Ascending aorta (tissue), 2 donors: ENCODE measurements at regions not wholly inside any gene's neighbourhood (a gene's known extent, or its start where the extent isn't known, plus 50 kb on each side); places are given as distances from the start of the nearest gene placed in this dataset.

Experiments used
- DNase-seq, 2 donors: peaks; one replicate each; pipeline ENCODE4 v3.0.0-alpha.2; 2019; ENCODE audit warnings: low spot score in 2 of 2
- H3K27ac ChIP-seq, 2 donors: fragments of 200-600 bp; sonication (generic); one replicate each; pipeline ENCODE4 v1.5.1; 2016 to 2017; ENCODE audit warnings: mild to moderate bottlenecking in 1 of 2
- H3K27me3 ChIP-seq: fragments of 200-600 bp; sonication (generic); one replicate; pipeline ENCODE4 v1.5.1; 2017
- H3K36me3 ChIP-seq, 2 donors: fragments of 200-600 bp; sonication (generic); one replicate each; pipeline ENCODE4 v1.5.1; 2016
- H3K4me1 ChIP-seq, 2 donors: fragments of 200-600 bp; sonication (generic); one replicate each; pipeline ENCODE4 v1.5.1; 2016 to 2017; ENCODE audit warnings: mild to moderate bottlenecking in 1 of 2
- H3K4me3 ChIP-seq, 2 donors: fragments of 200-600 bp; sonication (generic); one replicate each; pipeline ENCODE4 v1.5.1; 2016 to 2017; ENCODE audit warnings: mild to moderate bottlenecking in 1 of 2
- H3K9me3 ChIP-seq, 2 donors: fragments of 200-600 bp; sonication (generic); one replicate each; pipeline ENCODE4 v1.5.1; 2016
- CTCF ChIP-seq, 3 experiments: fragments of 200-600 bp in 2 of 3; fragments of 450-650 bp in 1 of 3; sonication (generic) in 2 of 3; IDR thresholded peaks; one replicate each; pipeline ENCODE4 v1.5.1; 2016 to 2019; ENCODE audit warnings: antibody characterized with exemption in 3 of 3, mild to moderate bottlenecking in 1 of 3, moderate library complexity in 1 of 3
- intact Hi-C: fragments of 100-400 bp; cut with DNase I; formaldehyde crosslinking; loops from one replicate; pipeline ENCODE4 v1.15.1; 2023

- no peak overlapping the region for H3K4me3 ChIP-seq
- no peaks in the 10 kb centered on the region for H3K9me3 ChIP-seq
- H3K4me1 ChIP-seq: no peaks in the 10 kb centered on the region
- no peaks in the 10 kb centered on the region for H3K27me3 ChIP-seq
- no peak for TF ChIP-seq CTCF (IDR thresholded peaks at IDR 0.05)
- intact Hi-C loops: no loop called here
- no peak overlapping the region for H3K27ac ChIP-seq
- no peak for DNase-seq
- H3K36me3 ChIP-seq: no peaks in the 10 kb centered on the region
These were observed 454.4 kb downstream of the DTWD2 start for GRCh38 chr5:118533923-118534322.

GRCh38 chr5:118533156-118533555 is 455.2 kb downstream of the DTWD2 start:
- H3K36me3 ChIP-seq: no peaks in the 10 kb centered on the region
- no peak for DNase-seq
- intact Hi-C loops: no loop called here
- no peak for TF ChIP-seq CTCF (IDR thresholded peaks at IDR 0.05)
- H3K9me3 ChIP-seq: no peaks in the 10 kb centered on the region
- no peaks in the 10 kb centered on the region for H3K27me3 ChIP-seq
- no peak overlapping the region for H3K27ac ChIP-seq
- H3K4me3 ChIP-seq: no peak overlapping the region
- H3K4me1 ChIP-seq: no peaks in the 10 kb centered on the region

GRCh38 chr5:118531276-118531675 is 457.1 kb downstream of the DTWD2 start:
- intact Hi-C loops: no loop called here

GRCh38 chr5:118529361-118530144 is 458.8 kb downstream of the DTWD2 start:
- Histone ChIP-seq H3K4me1 (no peaks in the 10 kb centered on the region), H3K9me3 (no peaks in the 10 kb centered on the region), H3K27ac (no peak overlapping the region), H3K4me3 (no peak overlapping the region), H3K27me3 (no peaks in the 10 kb centered on the region), H3K36me3 (no peaks in the 10 kb centered on the region)
- intact Hi-C loops: no loop called here
- no peak for TF ChIP-seq CTCF (IDR thresholded peaks at IDR 0.05)
- no peak for DNase-seq

More at GRCh38 chr5:118531276-118531675, 457.1 kb downstream of the DTWD2 start:
- Histone ChIP-seq H3K27me3 (no peaks in the 10 kb centered on the region), H3K4me1 (no peaks in the 10 kb centered on the region), H3K4me3 (no peak overlapping the region), H3K27ac (no peak overlapping the region), H3K9me3 (no peaks in the 10 kb centered on the region), H3K36me3 (no peaks in the 10 kb centered on the region)
- DNase-seq: no peak
- no peak for TF ChIP-seq CTCF (IDR thresholded peaks at IDR 0.05)

- Histone ChIP-seq H3K36me3 (no peaks in the 10 kb centered on the region), H3K27me3 (no peaks in the 10 kb centered on the region), H3K9me3 (no peaks in the 10 kb centered on the region), H3K4me1 (peaks cover 0 to 6% of the 10 kb centered on the region in 2 donors), H3K27ac (no peak overlapping the region), H3K4me3 (no peak overlapping the region)
- no peak for TF ChIP-seq CTCF (IDR thresholded peaks at IDR 0.05)
- intact Hi-C loops: no loop called here
- DNase-seq: no peak
These were observed 465.7 kb downstream of the DTWD2 start for GRCh38 chr5:118522626-118523025.
